H9 (cell line): ENCODE measurements at regions not wholly inside any gene's neighbourhood (a gene's known extent, or its start where the extent isn't known, plus 50 kb on each side); places are given as distances from the start of the nearest gene placed in this dataset.
A peak's percentile ranks its signal among the peaks of the same experiment; 100 is the strongest.

ENCODE experiments used
- DNase-seq: peaks from one replicate; pipeline ENCODE4 v3.0.0-alpha.2; 2017
- H2AFZ ChIP-seq: one replicate; pipeline ENCODE4 v1.6.1; 2013; ENCODE audit warnings: mild to moderate bottlenecking, low read length, control low read depth, moderate library complexity
- H2AK5ac ChIP-seq: 2 replicates; pipeline ENCODE4 v1.6.1; 2013; ENCODE audit warnings: low read length, control low read depth, mixed read lengths; ENCODE audit not compliant: insufficient read length
- H2BK120ac ChIP-seq: one replicate; pipeline ENCODE4 v1.6.1; 2013; ENCODE audit warnings: low read depth, mild to moderate bottlenecking, low read length, control low read depth, inconsistent platforms; ENCODE audit not compliant: poor library complexity, severe bottlenecking
- H2BK12ac ChIP-seq: 2 replicates; pipeline ENCODE4 v1.6.1; 2013; ENCODE audit warnings: low read length, control low read depth, mixed read lengths, low read depth; ENCODE audit not compliant: insufficient read length
- H2BK15ac ChIP-seq: 2 replicates; pipeline ENCODE4 v1.6.1; 2013; ENCODE audit warnings: low read depth, low read length, control low read depth
- H2BK20ac ChIP-seq: one replicate; pipeline ENCODE4 v1.6.1; 2013; ENCODE audit warnings: low read depth, mild to moderate bottlenecking, low read length, control low read depth, inconsistent platforms; ENCODE audit not compliant: poor library complexity, severe bottlenecking
- H2BK5ac ChIP-seq: 2 replicates; pipeline ENCODE4 v1.6.1; 2013; ENCODE audit warnings: low read length, control low read depth, mixed read lengths; ENCODE audit not compliant: insufficient read length
- H3K14ac ChIP-seq: 2 replicates; pipeline ENCODE4 v1.6.1; 2013; ENCODE audit warnings: low read length, control low read depth; ENCODE audit not compliant: insufficient read depth
- H3K18ac ChIP-seq: 2 replicates; pipeline ENCODE4 v1.6.1; 2013; ENCODE audit warnings: low read depth, mild to moderate bottlenecking, mixed read lengths, low read length, control low read depth; ENCODE audit not compliant: insufficient read length
- H3K23ac ChIP-seq: 2 replicates; pipeline ENCODE4 v1.6.1; 2013; ENCODE audit warnings: low read length, control low read depth, mixed read lengths, low read depth; ENCODE audit not compliant: insufficient read length
- H3K23me2 ChIP-seq: 2 replicates; pipeline ENCODE4 v1.6.1; 2013; ENCODE audit warnings: low read depth, mild to moderate bottlenecking, mixed read lengths, low read length, control low read depth; ENCODE audit not compliant: insufficient read length, poor library complexity, severe bottlenecking
- H3K27ac ChIP-seq: 2 replicates; pipeline ENCODE4 v1.5.1; 2013; ENCODE audit warnings: low read length, control low read depth, mixed read lengths, low read depth; ENCODE audit not compliant: insufficient read length
- H3K27me3 ChIP-seq: 2 replicates; pipeline ENCODE4 v1.6.1; 2013; ENCODE audit warnings: low read length, control low read depth, inconsistent platforms; ENCODE audit not compliant: insufficient read depth
- H3K4ac ChIP-seq: 2 replicates; pipeline ENCODE4 v1.6.1; 2013; ENCODE audit warnings: low read depth, mild to moderate bottlenecking, control low read depth, inconsistent platforms, low read length, moderate library complexity
- H3K4me1 ChIP-seq: 2 replicates; pipeline ENCODE4 v1.6.1; 2013; ENCODE audit warnings: low read length, control low read depth, inconsistent platforms; ENCODE audit not compliant: insufficient read depth
- H3K4me2 ChIP-seq: 2 replicates; pipeline ENCODE4 v1.6.1; 2013; ENCODE audit warnings: low read length, control low read depth, mixed read lengths; ENCODE audit not compliant: insufficient read length, insufficient read depth
- H3K56ac ChIP-seq: 2 replicates; pipeline ENCODE4 v1.6.1; 2013; ENCODE audit warnings: low read depth, mild to moderate bottlenecking, mixed read lengths, low read length, control low read depth; ENCODE audit not compliant: insufficient read length
- H3K79me1 ChIP-seq: 2 replicates; pipeline ENCODE4 v1.6.1; 2013; ENCODE audit warnings: low read depth, mild to moderate bottlenecking, moderate library complexity, low read length, control low read depth, inconsistent platforms; ENCODE audit not compliant: insufficient read depth, poor library complexity, severe bottlenecking
- H3K79me2 ChIP-seq: 2 replicates; pipeline ENCODE4 v1.6.1; 2013; ENCODE audit warnings: low read length, control low read depth, inconsistent platforms; ENCODE audit not compliant: insufficient read depth
- H3K9ac ChIP-seq: 2 replicates; pipeline ENCODE4 v1.6.1; 2013; ENCODE audit warnings: low read length, control low read depth, mixed read lengths; ENCODE audit not compliant: insufficient read length; ENCODE audit errors: extremely low read depth
- H3K9me3 ChIP-seq: one replicate; pipeline ENCODE4 v1.6.1; 2013; ENCODE audit warnings: low read depth, low read length, inconsistent platforms; ENCODE audit not compliant: control insufficient read depth
- H3T11ph ChIP-seq: one replicate; pipeline ENCODE4 v1.6.1; 2013; ENCODE audit warnings: mild to moderate bottlenecking, low read length, control low read depth, inconsistent platforms
- H4K20me1 ChIP-seq: one replicate; pipeline ENCODE4 v1.6.1; 2013; ENCODE audit not compliant: control insufficient read depth, insufficient read length, insufficient read depth
- H4K5ac ChIP-seq: 2 replicates; pipeline ENCODE4 v1.6.1; 2013; ENCODE audit warnings: low read depth, mild to moderate bottlenecking, mixed read lengths, low read length, control low read depth; ENCODE audit not compliant: insufficient read length
- H4K8ac ChIP-seq: replicated peaks from 2 replicates; pipeline ENCODE4 v1.6.1; 2013; ENCODE audit warnings: low read length, control low read depth, mixed read lengths, low read depth; ENCODE audit not compliant: insufficient read length
- H4K91ac ChIP-seq: 2 replicates; pipeline ENCODE4 v1.6.1; 2013; ENCODE audit warnings: low read depth, mild to moderate bottlenecking, moderate library complexity, mixed read lengths, low read length, control low read depth; ENCODE audit not compliant: insufficient read length
- H3K27ac Mint-ChIP-seq, 3 experiments: 2 replicates in 2 of 3; 3 replicates in 1 of 3; pipeline ENCODE4 v1.8.0; 2020 to 2021; ENCODE audit warnings: mixed read lengths in 3 of 3, mild to moderate bottlenecking in 1 of 3, moderate library complexity in 1 of 3
- H3K27me3 Mint-ChIP-seq: 2 replicates; pipeline ENCODE4 v1.8.0; 2021; ENCODE audit warnings: low read depth, mild to moderate bottlenecking, moderate library complexity, mixed read lengths
- H3K36me3 Mint-ChIP-seq, 3 experiments: 2 replicates in 2 of 3; 3 replicates in 1 of 3; pipeline ENCODE4 v1.8.0; 2020 to 2021; ENCODE audit warnings: low read depth in 3 of 3, mixed read lengths in 3 of 3; ENCODE audit not compliant: insufficient read depth in 1 of 3
- H3K4me1 Mint-ChIP-seq, 2 experiments: 2 replicates each; pipeline ENCODE4 v1.8.0; 2020; ENCODE audit warnings: mixed read lengths in 2 of 2
- H3K4me3 Mint-ChIP-seq, 2 experiments: 2 replicates in 1 of 2; 3 replicates in 1 of 2; pipeline ENCODE4 v1.8.0; 2020 to 2021; ENCODE audit warnings: mild to moderate bottlenecking in 2 of 2, mixed read lengths in 2 of 2, moderate library complexity in 1 of 2
- H3K9me3 Mint-ChIP-seq, 2 experiments: 2 replicates in 1 of 2; 3 replicates in 1 of 2; pipeline ENCODE4 v1.8.0; 2020; ENCODE audit warnings: mild to moderate bottlenecking in 2 of 2, mixed read lengths in 2 of 2, moderate library complexity in 1 of 2
- CTCF ChIP-seq: fragments of 200-600 bp; sonication (generic); conservative IDR thresholded peaks from 3 replicates; pipeline ENCODE4 v1.8.0; 2021; ENCODE audit warnings: antibody characterized with exemption, mild to moderate bottlenecking
- WGBS: extraction: QIAGEN DNeasy Blood & Tissue Kit; methylation state at CpG from one replicate; pipeline ENCODE4 v1.1.7; 2013; ENCODE audit warnings: missing lambda C conversion rate, low lambda C conversion rate, mixed read lengths; ENCODE audit not compliant: insufficient read length; ENCODE audit errors: extremely low coverage; 5-methylcytosine and 5-hydroxymethylcytosine counted together

- peaks cover 2 to 12% of the 10 kb centered on the region in 2 experiments for H3K4me1 Mint-ChIP-seq
- no peak overlapping the region for H2BK120ac ChIP-seq
- H3K27me3 Mint-ChIP-seq: peaks cover 14% of the 10 kb centered on the region
- H2BK15ac ChIP-seq: no peak overlapping the region
- H3K79me2 ChIP-seq: no peaks in the 10 kb centered on the region
- H3K9me3 ChIP-seq: no peaks in the 10 kb centered on the region
- H3K18ac ChIP-seq: no peak overlapping the region
- H3K27ac ChIP-seq: no peak overlapping the region
- no peak overlapping the region for H2BK5ac ChIP-seq
- WGBS: no CpG with 5 or more reads among the region's 9 CpGs
- no peak overlapping the region for H2AK5ac ChIP-seq
- no peak overlapping the region for H4K91ac ChIP-seq
- peaks cover 4 to 6% of the 10 kb centered on the region in 2 experiments; a peak in 4 of 5 replicates for H3K9me3 Mint-ChIP-seq
- peaks cover 0 to 7% (median 4%) of the 10 kb centered on the region in 3 experiments; a peak in 3 of 7 replicates for H3K36me3 Mint-ChIP-seq
- TF ChIP-seq CTCF: no peak
- no peak overlapping the region for H2AFZ ChIP-seq
- H4K20me1 ChIP-seq: no peaks in the 10 kb centered on the region
- DNase-seq: no peak
- no peak overlapping the region for H4K5ac ChIP-seq
- H3K27me3 ChIP-seq: no peaks in the 10 kb centered on the region
- no peak overlapping the region for H3K23ac ChIP-seq
- H3K27ac Mint-ChIP-seq: peak overlapping the region in 1 of 3 experiments; percentile 0; a peak in 2 of 7 replicates
- H3K23me2 ChIP-seq: no peaks in the 10 kb centered on the region
- H3K4me2 ChIP-seq: no peak overlapping the region
- no peak overlapping the region for H3K56ac ChIP-seq
- no peak overlapping the region; the same call in 1 of the 2 replicates for H3K14ac ChIP-seq
- H4K8ac ChIP-seq: no peak overlapping the region
- no peak overlapping the region for H2BK12ac ChIP-seq
- H3K9ac ChIP-seq: no peak overlapping the region
- no peaks in the 10 kb centered on the region for H3K79me1 ChIP-seq
- no peak overlapping the region for H3K4ac ChIP-seq
- no peaks in the 10 kb centered on the region for H3K4me1 ChIP-seq
- H3K4me3 Mint-ChIP-seq: no peak overlapping the region
- no peak overlapping the region for H3T11ph ChIP-seq
- no peak overlapping the region for H2BK20ac ChIP-seq
Measured at GRCh38 chr6:150813319-150813992, 52.0 kb upstream of the MTHFD1L start.
